Central memory CD8-positive, alpha-beta T cell (primary cell): ENCODE measurements at regions not wholly inside any gene's neighbourhood (a gene's known extent, or its start where the extent isn't known, plus 50 kb on each side); places are given as distances from the start of the nearest gene placed in this dataset.

ENCODE experiments used
- ATAC-seq: fragments of 150-1000 bp; cut with Tn5 transposase; replicated peaks from 2 replicates; pipeline ENCODE4 v1.10.0; 2022; ENCODE audit warnings: mild to moderate bottlenecking, moderate FRiP score, moderate number of reproducible peaks; ENCODE audit not compliant: poor library complexity, severe bottlenecking; ENCODE audit errors: extremely low read depth
- DNase-seq, 2 donors: peaks; one replicate each; pipeline ENCODE4 v3.0.0; 2021; ENCODE audit warnings: low spot score in 2 of 2
- H3K27ac Mint-ChIP-seq: one replicate; pipeline ENCODE4 v1.8.0; 2022; ENCODE audit warnings: low read depth, mild to moderate bottlenecking, moderate library complexity, mixed read lengths
- H3K27me3 Mint-ChIP-seq: one replicate; pipeline ENCODE4 v1.8.0; 2022; ENCODE audit warnings: mixed read lengths
- H3K36me3 Mint-ChIP-seq: one replicate; pipeline ENCODE4 v1.8.0; 2022; ENCODE audit warnings: mild to moderate bottlenecking, moderate library complexity, mixed read lengths; ENCODE audit not compliant: insufficient read depth
- H3K4me1 Mint-ChIP-seq: one replicate; pipeline ENCODE4 v1.8.0; 2022; ENCODE audit warnings: mixed read lengths
- H3K4me3 Mint-ChIP-seq: one replicate; pipeline ENCODE4 v1.8.0; 2022; ENCODE audit warnings: mild to moderate bottlenecking, moderate library complexity, mixed read lengths
- H3K9me3 Mint-ChIP-seq: one replicate; pipeline ENCODE4 v1.8.0; 2022; ENCODE audit warnings: mixed read lengths

GRCh38 chr11:81026032-81026431 is 1585.2 kb upstream of the TENM4 start:
- Mint-ChIP-seq H3K4me1 (no peaks in the 10 kb centered on the region), H3K4me3 (no peak overlapping the region), H3K27me3 (no peaks in the 10 kb centered on the region), H3K27ac (no peak overlapping the region), H3K36me3 (peaks cover 2% of the 10 kb centered on the region), H3K9me3 (peaks cover 14% of the 10 kb centered on the region)
- DNase-seq (no peak), ATAC-seq (no peak)

GRCh38 chr11:81022057-81022456 is 1581.2 kb upstream of the TENM4 start:
- H3K27ac Mint-ChIP-seq: no peak overlapping the region

GRCh38 chr11:81010631-81011030 is 1569.8 kb upstream of the TENM4 start:
- DNase-seq: no peak
- no peak for ATAC-seq
- H3K4me3 Mint-ChIP-seq: no peak overlapping the region
- H3K36me3 Mint-ChIP-seq: no peaks in the 10 kb centered on the region
- H3K4me1 Mint-ChIP-seq: no peaks in the 10 kb centered on the region
- no peak overlapping the region for H3K27ac Mint-ChIP-seq
- no peaks in the 10 kb centered on the region for H3K9me3 Mint-ChIP-seq
- H3K27me3 Mint-ChIP-seq: no peaks in the 10 kb centered on the region

More at GRCh38 chr11:81022057-81022456, 1581.2 kb upstream of the TENM4 start:
- DNase-seq (no peak), ATAC-seq (no peak)
- Mint-ChIP-seq H3K36me3 (peaks cover 2% of the 10 kb centered on the region), H3K9me3 (peaks cover 14% of the 10 kb centered on the region), H3K27me3 (no peaks in the 10 kb centered on the region), H3K4me1 (no peaks in the 10 kb centered on the region), H3K4me3 (no peak overlapping the region)

GRCh38 chr11:81007046-81007445 is 1566.2 kb upstream of the TENM4 start:
- no peaks in the 10 kb centered on the region for H3K36me3 Mint-ChIP-seq

GRCh38 chr11:81005595-81005994 is 1564.8 kb upstream of the TENM4 start:
- Mint-ChIP-seq H3K36me3 (no peaks in the 10 kb centered on the region), H3K4me3 (no peak overlapping the region), H3K4me1 (no peaks in the 10 kb centered on the region), H3K27ac (no peak overlapping the region), H3K9me3 (peaks cover 3% of the 10 kb centered on the region), H3K27me3 (no peaks in the 10 kb centered on the region)
- no peak for DNase-seq
- ATAC-seq: no peak

More at GRCh38 chr11:81007046-81007445, 1566.2 kb upstream of the TENM4 start:
- DNase-seq: no peak
- Mint-ChIP-seq H3K27ac (no peak overlapping the region), H3K4me1 (no peaks in the 10 kb centered on the region), H3K4me3 (no peak overlapping the region), H3K9me3 (no peaks in the 10 kb centered on the region), H3K27me3 (no peaks in the 10 kb centered on the region)
- no peak for ATAC-seq

- H3K4me1 Mint-ChIP-seq: no peaks in the 10 kb centered on the region
- no peak overlapping the region for H3K27ac Mint-ChIP-seq
- ATAC-seq (no peak), DNase-seq (no peak)
- H3K36me3 Mint-ChIP-seq: no peaks in the 10 kb centered on the region
- peaks cover 6% of the 10 kb centered on the region for H3K9me3 Mint-ChIP-seq
- H3K27me3 Mint-ChIP-seq: no peaks in the 10 kb centered on the region
- no peak overlapping the region for H3K4me3 Mint-ChIP-seq
Measured at GRCh38 chr11:81004576-81004975, 1563.7 kb upstream of the TENM4 start.

- Mint-ChIP-seq H3K27ac (no peak overlapping the region), H3K4me1 (no peaks in the 10 kb centered on the region), H3K27me3 (no peaks in the 10 kb centered on the region), H3K4me3 (no peak overlapping the region), H3K9me3 (peaks cover 14% of the 10 kb centered on the region), H3K36me3 (no peaks in the 10 kb centered on the region)
- DNase-seq (no peak), ATAC-seq (no peak)
Measured at GRCh38 chr11:81002374-81002773, 1561.5 kb upstream of the TENM4 start.

- no peaks in the 10 kb centered on the region for H3K36me3 Mint-ChIP-seq
- H3K4me1 Mint-ChIP-seq: no peaks in the 10 kb centered on the region
- ATAC-seq: no peak
- H3K4me3 Mint-ChIP-seq: no peak overlapping the region
- no peak overlapping the region for H3K27ac Mint-ChIP-seq
- no peaks in the 10 kb centered on the region for H3K27me3 Mint-ChIP-seq
- no peak for DNase-seq
- H3K9me3 Mint-ChIP-seq: peaks cover 20% of the 10 kb centered on the region
Measured at GRCh38 chr11:81000735-81001134, 1559.9 kb upstream of the TENM4 start.

- ATAC-seq (no peak), DNase-seq (no peak)
- no peaks in the 10 kb centered on the region for H3K4me1 Mint-ChIP-seq
- no peaks in the 10 kb centered on the region for H3K27me3 Mint-ChIP-seq
- H3K9me3 Mint-ChIP-seq: peaks cover 20% of the 10 kb centered on the region
- H3K36me3 Mint-ChIP-seq: no peaks in the 10 kb centered on the region
- no peak overlapping the region for H3K4me3 Mint-ChIP-seq
- no peak overlapping the region for H3K27ac Mint-ChIP-seq
Measured at GRCh38 chr11:81000334-81000733, 1559.5 kb upstream of the TENM4 start.

GRCh38 chr11:80995523-80995922 is 1554.7 kb upstream of the TENM4 start:
- no peaks in the 10 kb centered on the region for H3K4me1 Mint-ChIP-seq
- H3K27ac Mint-ChIP-seq: no peak overlapping the region
- H3K27me3 Mint-ChIP-seq: no peaks in the 10 kb centered on the region
- H3K9me3 Mint-ChIP-seq: peaks cover 22% of the 10 kb centered on the region
- DNase-seq (no peak), ATAC-seq (no peak)
- H3K4me3 Mint-ChIP-seq: no peak overlapping the region
- H3K36me3 Mint-ChIP-seq: no peaks in the 10 kb centered on the region

- H3K36me3 Mint-ChIP-seq: no peaks in the 10 kb centered on the region
- no peak overlapping the region for H3K4me3 Mint-ChIP-seq
- ATAC-seq: no peak
- H3K9me3 Mint-ChIP-seq: peaks cover 25% of the 10 kb centered on the region
- H3K27me3 Mint-ChIP-seq: no peaks in the 10 kb centered on the region
- no peak overlapping the region for H3K27ac Mint-ChIP-seq
- H3K4me1 Mint-ChIP-seq: no peaks in the 10 kb centered on the region
- no peak for DNase-seq
Measured at GRCh38 chr11:80993536-80993935, 1552.7 kb upstream of the TENM4 start.

GRCh38 chr11:80990885-80991284 is 1550.1 kb upstream of the TENM4 start:
- DNase-seq (no peak), ATAC-seq (no peak)
- Mint-ChIP-seq H3K27me3 (no peaks in the 10 kb centered on the region), H3K4me1 (no peaks in the 10 kb centered on the region), H3K27ac (no peak overlapping the region), H3K4me3 (no peak overlapping the region), H3K36me3 (no peaks in the 10 kb centered on the region), H3K9me3 (peaks cover 28% of the 10 kb centered on the region)

GRCh38 chr11:80987171-80987570 is 1546.3 kb upstream of the TENM4 start:
- no peak for ATAC-seq
- Mint-ChIP-seq H3K9me3 (peaks cover 27% of the 10 kb centered on the region), H3K27ac (no peak overlapping the region), H3K4me1 (no peaks in the 10 kb centered on the region), H3K27me3 (no peaks in the 10 kb centered on the region), H3K4me3 (no peak overlapping the region), H3K36me3 (no peaks in the 10 kb centered on the region)
- DNase-seq: no peak
